ENCODE measurements at regions not wholly inside any gene's neighbourhood (a gene's known extent, or its start where the extent isn't known, plus 50 kb on each side); places are given as distances from the start of the nearest gene placed in this dataset.

DNA sequence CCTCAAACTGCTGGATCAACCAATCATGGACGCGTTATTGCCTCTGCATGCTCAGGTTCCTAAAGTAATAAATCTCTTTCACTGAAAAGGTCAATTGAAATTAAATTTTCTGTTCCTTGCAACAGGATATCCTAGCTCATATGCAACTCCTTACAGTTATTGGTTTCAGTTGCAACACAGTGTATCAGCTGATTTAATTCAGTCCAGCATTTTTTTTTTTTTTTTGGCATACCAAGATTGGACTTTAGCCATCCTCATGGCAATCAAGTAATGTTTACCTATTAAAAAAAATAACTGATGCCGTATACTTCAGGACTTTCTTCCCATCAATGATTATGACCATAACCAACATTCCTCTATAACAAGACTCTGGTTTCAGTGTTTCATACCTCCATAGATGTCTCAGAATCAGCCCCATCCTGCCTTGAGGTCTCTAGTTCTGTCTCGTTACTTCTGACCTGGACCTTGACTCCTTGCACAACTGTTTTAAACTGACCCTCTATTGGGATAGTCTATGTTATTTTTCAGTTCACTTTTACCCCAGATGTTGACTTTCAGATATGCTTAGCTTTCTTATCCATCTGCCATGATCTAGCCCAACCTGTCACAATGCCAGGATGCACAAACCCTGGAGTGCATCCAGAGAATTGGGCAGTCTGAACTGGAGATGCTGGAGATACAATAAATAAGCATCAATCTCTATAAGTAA, 265.0 kb upstream of the GADL1 start:
- CTCF ChIA-PET (ENCODE audit: low intra/inter-chr PET ratio, low total read pairs) = no interaction called here
- Histone ChIP-seq H3K9me3 (ENCODE audit: low read length) (no peaks in the 10 kb centered on the region), H3K27me3 (ENCODE audit: control insufficient read depth in 1 of 2, insufficient read depth in 2 of 2, low read length in 2 of 2) (no peaks in the 10 kb centered on the region), H4K20me1 (ENCODE audit: insufficient read depth, low read length) (no peaks in the 10 kb centered on the region), H3K9ac (ENCODE audit: insufficient read depth, low read depth, low read length) (no peak overlapping the region), H3K79me2 (ENCODE audit: insufficient read depth, low read length) (no peaks in the 10 kb centered on the region), H3K36me3 (replicated peaks in 1 of 2; ENCODE audit: control insufficient read depth in 1 of 2, insufficient read depth in 2 of 2, low read length in 2 of 2) (no peaks in the 10 kb centered on the region), H3K4me3 (replicated peaks in 1 of 3; ENCODE audit: insufficient read depth in 1 of 3, low read depth in 2 of 3, low read length in 3 of 3) (no peak overlapping the region), H3K4me2 (ENCODE audit: low read depth, low read length) (no peak overlapping the region), H2AFZ (ENCODE audit: low read length) (no peak overlapping the region), H3K4me1 (ENCODE audit: insufficient read depth, low read length) (peaks cover 5% of the 10 kb centered on the region; the same call in 1 of the 2 replicates), H3K27ac (ENCODE audit: extremely low read length, insufficient read depth, low read length) (no peak overlapping the region)
- in situ Hi-C loops (cut with HindIII; ENCODE audit: extremely low pct_ligation_motif_present, low pct_unique_long_range_greater_than_20kb) = no loop called here
- BruUV-seq (replicated peaks) = no TSS peak
- ATAC-seq (no peak), DNase-seq (ENCODE audit: low spot score) (no peak), FAIRE-seq (no peak)
- TF ChIP-seq, protein P1, sequence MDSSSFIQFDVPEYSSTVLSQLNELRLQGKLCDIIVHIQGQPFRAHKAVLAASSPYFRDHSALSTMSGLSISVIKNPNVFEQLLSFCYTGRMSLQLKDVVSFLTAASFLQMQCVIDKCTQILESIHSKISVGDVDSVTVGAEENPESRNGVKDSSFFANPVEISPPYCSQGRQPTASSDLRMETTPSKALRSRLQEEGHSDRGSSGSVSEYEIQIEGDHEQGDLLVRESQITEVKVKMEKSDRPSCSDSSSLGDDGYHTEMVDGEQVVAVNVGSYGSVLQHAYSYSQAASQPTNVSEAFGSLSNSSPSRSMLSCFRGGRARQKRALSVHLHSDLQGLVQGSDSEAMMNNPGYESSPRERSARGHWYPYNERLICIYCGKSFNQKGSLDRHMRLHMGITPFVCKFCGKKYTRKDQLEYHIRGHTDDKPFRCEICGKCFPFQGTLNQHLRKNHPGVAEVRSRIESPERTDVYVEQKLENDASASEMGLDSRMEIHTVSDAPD (CRISPR knock-in tag; IDR thresholded peaks at IDR 0.05) = no peak
- intact Hi-C loops (cut with micrococcal nuclease; ENCODE audit: unreplicated experiment) = no loop called here
- POLR2A ChIA-PET = no interaction called here
- WGBS (ENCODE audit: low lambda C conversion rate) = 55% methylated on average over 4 of the region's 4 CpGs

DNA sequence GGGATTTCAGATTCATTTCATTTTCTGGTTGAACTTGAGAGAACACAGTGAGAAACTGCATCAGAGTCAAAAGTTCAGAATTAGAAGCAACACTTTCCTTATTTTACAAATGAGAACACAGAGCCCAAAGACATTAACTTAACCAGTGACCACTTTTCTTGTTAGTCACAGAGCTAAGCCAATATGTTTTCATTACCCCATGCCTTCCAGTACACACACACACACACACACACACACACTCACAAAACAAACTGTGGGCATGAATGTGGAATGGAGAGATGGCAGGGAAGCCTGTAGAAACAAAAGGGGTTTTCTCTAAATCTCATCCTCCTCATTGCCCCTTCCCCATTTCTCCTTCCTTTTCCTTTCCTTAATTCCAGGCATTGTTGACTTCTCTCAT, 267.4 kb upstream of the GADL1 start:
- Histone ChIP-seq H3K27me3 (ENCODE audit: control insufficient read depth in 1 of 2, insufficient read depth in 2 of 2, low read length in 2 of 2) (no peaks in the 10 kb centered on the region; a peak in 1 of 5 replicates), H3K36me3 (replicated peaks in 1 of 2; ENCODE audit: control insufficient read depth in 1 of 2, insufficient read depth in 2 of 2, low read length in 2 of 2) (no peaks in the 10 kb centered on the region), H3K9me3 (ENCODE audit: low read length) (no peaks in the 10 kb centered on the region), H3K9ac (ENCODE audit: insufficient read depth, low read depth, low read length) (no peak overlapping the region), H4K20me1 (ENCODE audit: insufficient read depth, low read length) (no peaks in the 10 kb centered on the region), H3K4me3 (replicated peaks in 1 of 3; ENCODE audit: insufficient read depth in 1 of 3, low read depth in 2 of 3, low read length in 3 of 3) (no peak overlapping the region), H3K27ac (ENCODE audit: extremely low read length, insufficient read depth, low read length) (no peak overlapping the region), H3K4me1 (ENCODE audit: insufficient read depth, low read length) (peaks cover 21% of the 10 kb centered on the region), H3K4me2 (ENCODE audit: low read depth, low read length) (no peak overlapping the region), H3K79me2 (ENCODE audit: insufficient read depth, low read length) (no peaks in the 10 kb centered on the region), H2AFZ (ENCODE audit: low read length) (no peak overlapping the region)
- no peak for TF ChIP-seq ZSCAN30 (CRISPR knock-in tag; IDR thresholded peaks at IDR 0.05)
- no peak for TF ChIP-seq GLI4 (CRISPR knock-in tag; IDR thresholded peaks at IDR 0.05; ENCODE audit: borderline replicate concordance)
- TF ChIP-seq, protein P2, sequence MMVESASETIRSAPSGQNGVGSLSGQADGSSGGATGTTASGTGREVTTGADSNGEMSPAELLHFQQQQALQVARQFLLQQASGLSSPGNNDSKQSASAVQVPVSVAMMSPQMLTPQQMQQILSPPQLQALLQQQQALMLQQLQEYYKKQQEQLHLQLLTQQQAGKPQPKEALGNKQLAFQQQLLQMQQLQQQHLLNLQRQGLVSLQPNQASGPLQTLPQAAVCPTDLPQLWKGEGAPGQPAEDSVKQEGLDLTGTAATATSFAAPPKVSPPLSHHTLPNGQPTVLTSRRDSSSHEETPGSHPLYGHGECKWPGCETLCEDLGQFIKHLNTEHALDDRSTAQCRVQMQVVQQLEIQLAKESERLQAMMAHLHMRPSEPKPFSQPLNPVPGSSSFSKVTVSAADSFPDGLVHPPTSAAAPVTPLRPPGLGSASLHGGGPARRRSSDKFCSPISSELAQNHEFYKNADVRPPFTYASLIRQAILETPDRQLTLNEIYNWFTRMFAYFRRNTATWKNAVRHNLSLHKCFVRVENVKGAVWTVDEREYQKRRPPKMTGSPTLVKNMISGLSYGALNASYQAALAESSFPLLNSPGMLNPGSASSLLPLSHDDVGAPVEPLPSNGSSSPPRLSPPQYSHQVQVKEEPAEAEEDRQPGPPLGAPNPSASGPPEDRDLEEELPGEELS (CRISPR knock-in tag; IDR thresholded peaks at IDR 0.05) = no peak
- TF ChIP-seq HNF4G (IDR thresholded peaks at IDR 0.05; ENCODE audit: borderline replicate concordance, low read depth, low read length) = no peak
- TF ChIP-seq HNF4G (CRISPR knock-in tag; IDR thresholded peaks at IDR 0.05; ENCODE audit: borderline replicate concordance, low read depth) = no peak
- no peak for TF ChIP-seq DNMT1 (CRISPR knock-in tag; IDR thresholded peaks at IDR 0.05)
- no peak for TF ChIP-seq ZNF354B (CRISPR knock-in tag; IDR thresholded peaks at IDR 0.05)
- no peak for TF ChIP-seq ZNF816 (CRISPR knock-in tag; IDR thresholded peaks at IDR 0.05; ENCODE audit: borderline replicate concordance)
- no peak for TF ChIP-seq LCORL (IDR thresholded peaks at IDR 0.05)
- no peak for TF ChIP-seq LCORL (CRISPR knock-in tag; IDR thresholded peaks at IDR 0.05)
- TF ChIP-seq NFIC (IDR thresholded peaks at IDR 0.05; ENCODE audit: low read length) = no peak
- DNase-seq (ENCODE audit: low spot score) (no peak), FAIRE-seq (no peak), ATAC-seq (no peak)
- intact Hi-C loops (cut with micrococcal nuclease; ENCODE audit: unreplicated experiment) = no loop called here
- POLR2A ChIA-PET = no interaction called here
- CTCF ChIA-PET (ENCODE audit: low intra/inter-chr PET ratio, low total read pairs) = no interaction called here
- BruUV-seq (replicated peaks) = no TSS peak
- in situ Hi-C loops (cut with HindIII; ENCODE audit: extremely low pct_ligation_motif_present, low pct_unique_long_range_greater_than_20kb) = no loop called here

Data from HepG2 (cell line).